H1 (cell line): ENCODE measurements at regions not wholly inside any gene's neighbourhood (a gene's known extent, or its start where the extent isn't known, plus 50 kb on each side); places are given as distances from the start of the nearest gene placed in this dataset.

Experiments used
- CBX8 ChIP-seq: fragments of 300-800, 300-1000 bp; sonication (generic); IDR thresholded peaks from 2 replicates; pipeline ENCODE4 v1.7.1; 2016; ENCODE audit warnings: low read depth, low read length, borderline replicate concordance
- CHD7 ChIP-seq: fragments of 300-600 bp; sonication (generic); IDR thresholded peaks from 2 replicates; pipeline ENCODE4 v1.7.1; 2012; ENCODE audit warnings: low read length, moderate library complexity, mild to moderate bottlenecking, inconsistent platforms; ENCODE audit not compliant: insufficient replicate concordance
- MAFK ChIP-seq: IDR thresholded peaks from 2 replicates; pipeline ENCODE4 v1.6.1; 2012; ENCODE audit warnings: low read depth, mild to moderate bottlenecking, improper control_type of control experiment, low read length
- RXRA ChIP-seq: IDR thresholded peaks from 2 replicates; pipeline ENCODE4 v1.6.1; 2011; ENCODE audit warnings: low read depth, mild to moderate bottlenecking, low read length, moderate library complexity; ENCODE audit not compliant: insufficient read depth
- SP2 ChIP-seq: IDR thresholded peaks from 2 replicates; pipeline ENCODE4 v1.6.1; 2012; ENCODE audit warnings: mild to moderate bottlenecking, low read length, inconsistent platforms
- TF ChIP-seq, protein P1 (sequence below), 3 experiments: IDR thresholded peaks; 1 replicate in 2 of 3; 2 replicates in 1 of 3; pipeline versions ENCODE4 v1.5.1 to v1.6.1; 2011; ENCODE audit warnings: low read length in 3 of 3, mild to moderate bottlenecking in 3 of 3, inconsistent platforms in 2 of 3, low read depth in 1 of 3, moderate library complexity in 1 of 3; ENCODE audit not compliant: insufficient read depth in 1 of 3; ENCODE audit errors: control extremely low read depth in 1 of 3

DNA sequence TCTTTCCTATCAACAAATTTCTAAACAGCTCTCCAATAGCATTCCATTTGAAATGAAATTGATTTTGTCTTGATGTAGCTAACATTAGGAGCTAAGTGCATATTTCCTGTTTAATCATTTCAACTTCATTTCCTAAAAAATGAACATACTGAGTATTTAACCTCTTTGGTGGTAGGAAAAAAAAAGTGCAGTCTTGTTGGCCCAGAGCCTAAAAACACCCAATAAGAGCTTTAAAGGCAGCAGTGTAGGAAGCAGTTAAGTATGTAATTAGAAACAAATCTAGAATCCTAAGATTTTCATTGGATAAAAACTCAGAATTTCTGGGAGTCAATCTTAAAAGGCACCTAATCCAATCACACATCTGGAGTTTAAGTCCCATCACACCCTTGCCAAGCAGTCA, 71.0 kb upstream of the RBMS1 start (continued):
- TF ChIP-seq CHD7 (no peak), SP2 (no peak), RXRA (no peak), CBX8 (no peak), MAFK (no peak)
- TF ChIP-seq, protein P1, sequence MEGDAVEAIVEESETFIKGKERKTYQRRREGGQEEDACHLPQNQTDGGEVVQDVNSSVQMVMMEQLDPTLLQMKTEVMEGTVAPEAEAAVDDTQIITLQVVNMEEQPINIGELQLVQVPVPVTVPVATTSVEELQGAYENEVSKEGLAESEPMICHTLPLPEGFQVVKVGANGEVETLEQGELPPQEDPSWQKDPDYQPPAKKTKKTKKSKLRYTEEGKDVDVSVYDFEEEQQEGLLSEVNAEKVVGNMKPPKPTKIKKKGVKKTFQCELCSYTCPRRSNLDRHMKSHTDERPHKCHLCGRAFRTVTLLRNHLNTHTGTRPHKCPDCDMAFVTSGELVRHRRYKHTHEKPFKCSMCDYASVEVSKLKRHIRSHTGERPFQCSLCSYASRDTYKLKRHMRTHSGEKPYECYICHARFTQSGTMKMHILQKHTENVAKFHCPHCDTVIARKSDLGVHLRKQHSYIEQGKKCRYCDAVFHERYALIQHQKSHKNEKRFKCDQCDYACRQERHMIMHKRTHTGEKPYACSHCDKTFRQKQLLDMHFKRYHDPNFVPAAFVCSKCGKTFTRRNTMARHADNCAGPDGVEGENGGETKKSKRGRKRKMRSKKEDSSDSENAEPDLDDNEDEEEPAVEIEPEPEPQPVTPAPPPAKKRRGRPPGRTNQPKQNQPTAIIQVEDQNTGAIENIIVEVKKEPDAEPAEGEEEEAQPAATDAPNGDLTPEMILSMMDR (IDR thresholded peaks at IDR 0.05; ENCODE audit: control extremely low read depth in 1 of 3, insufficient read depth in 1 of 3, low read depth in 1 of 3, low read length in 3 of 3) = no peak
